ENCODE measurements at regions not wholly inside any gene's neighbourhood (a gene's known extent, or its start where the extent isn't known, plus 50 kb on each side); places are given as distances from the start of the nearest gene placed in this dataset.

GRCh38 chr10:65701168-65701776, 1224.6 kb upstream of the LRRTM3 start:
- no peak for ATAC-seq
- intact Hi-C loops (cut with micrococcal nuclease): no loop called here
- DNase-seq: no peak

DNA sequence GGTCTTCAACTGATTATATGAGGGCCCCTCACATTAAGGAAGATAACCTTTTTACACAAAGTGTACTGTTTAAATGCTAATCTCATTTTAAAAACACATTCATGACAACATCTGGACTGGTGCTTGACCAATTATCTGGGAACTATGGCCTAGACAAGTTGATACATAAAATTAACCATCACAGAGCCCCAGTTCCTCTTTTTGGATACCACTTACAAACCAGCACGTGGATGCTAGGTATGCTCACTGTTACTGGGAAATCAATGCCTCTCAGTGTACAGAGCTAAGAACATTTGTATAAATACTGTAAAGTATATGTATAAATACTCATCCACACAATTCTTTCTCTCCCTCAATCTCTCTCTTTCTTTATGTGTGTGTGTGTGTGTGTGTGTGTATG, 1217.8 kb upstream of the LRRTM3 start:
- no peak for DNase-seq
- intact Hi-C loops (cut with micrococcal nuclease): no loop called here
- no peak for ATAC-seq

- ATAC-seq: no peak
- intact Hi-C loops (cut with micrococcal nuclease): no loop called here
- no peak for DNase-seq
Measured at GRCh38 chr10:65710306-65710705, 1215.5 kb upstream of the LRRTM3 start.

- no peak for DNase-seq
- intact Hi-C loops (cut with micrococcal nuclease): no loop called here
- no peak for ATAC-seq
Measured at GRCh38 chr10:65719790-65720189, 1206.0 kb upstream of the LRRTM3 start.

- no peak for ATAC-seq
- DNase-seq: no peak
- intact Hi-C loops (cut with micrococcal nuclease): no loop called here
Measured at GRCh38 chr10:65720901-65721300, 1204.9 kb upstream of the LRRTM3 start.

DNA sequence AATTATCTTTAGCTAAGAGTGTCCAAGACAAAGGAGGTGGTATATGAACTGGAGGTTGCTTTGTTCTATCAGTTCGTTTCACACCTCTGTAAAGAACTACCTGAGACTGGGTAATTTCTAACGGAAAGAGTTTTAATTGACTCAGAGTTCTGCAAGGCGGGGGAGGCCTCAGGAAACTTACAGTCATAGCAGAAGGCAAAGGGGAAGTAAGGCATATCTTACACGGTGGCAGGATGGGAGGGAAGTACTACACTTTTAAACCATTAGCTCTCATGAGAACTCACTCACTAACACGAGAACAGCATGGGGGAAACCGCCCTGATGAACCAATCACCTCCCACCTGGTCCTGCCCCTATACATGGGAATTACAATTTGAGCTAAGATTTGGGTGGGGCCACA, 1202.3 kb upstream of the LRRTM3 start:
- DNase-seq: no peak
- intact Hi-C loops (cut with micrococcal nuclease): no loop called here
- ATAC-seq: no peak

- no peak for ATAC-seq
- no peak for DNase-seq
- intact Hi-C loops (cut with micrococcal nuclease): no loop called here
Measured at GRCh38 chr10:65735382-65735781, 1190.5 kb upstream of the LRRTM3 start.

GRCh38 chr10:65742906-65743305, 1182.9 kb upstream of the LRRTM3 start:
- intact Hi-C loops (cut with micrococcal nuclease): no loop called here
- ATAC-seq (no peak), DNase-seq (no peak)

DNA sequence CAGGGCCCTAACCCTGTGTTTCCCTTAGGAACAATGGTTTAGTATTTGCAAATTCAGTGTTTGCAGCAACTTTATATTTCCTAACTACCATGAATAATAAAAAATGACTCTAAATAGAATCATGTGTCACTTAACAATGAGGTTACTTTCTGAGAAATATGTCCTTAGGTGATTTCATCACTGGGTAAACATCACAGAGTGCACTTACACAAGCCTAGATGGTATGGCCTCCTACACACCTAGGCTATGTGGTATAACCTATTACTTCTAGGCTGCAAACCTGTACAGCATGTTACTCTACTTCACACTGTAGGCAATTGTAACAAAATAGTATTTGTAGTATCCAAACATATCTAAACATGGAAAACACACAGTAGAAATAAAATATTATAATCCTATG, 1174.6 kb upstream of the LRRTM3 start:
- DNase-seq: no peak
- ATAC-seq: no peak

DNA sequence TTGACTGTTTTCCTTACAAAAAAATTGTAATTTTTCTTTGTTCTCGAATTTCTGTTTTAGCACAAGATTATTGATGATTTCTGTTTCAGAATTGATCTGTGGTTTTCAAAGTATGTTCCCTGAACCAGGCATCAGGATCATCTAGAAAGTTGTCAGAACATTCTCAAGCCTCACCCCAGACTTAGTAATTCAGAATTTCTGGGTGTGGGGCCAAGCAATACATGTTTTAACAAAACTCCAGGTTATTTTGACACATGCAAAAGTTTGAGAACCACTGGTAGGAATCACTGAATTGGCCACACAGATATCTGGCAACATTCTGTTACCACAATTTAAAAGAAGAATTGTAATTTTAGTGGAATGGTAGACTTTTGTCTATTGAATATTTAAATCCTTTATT, 1173.9 kb upstream of the LRRTM3 start:
- intact Hi-C loops (cut with micrococcal nuclease): no loop called here
- DNase-seq (no peak), ATAC-seq (no peak)

More for the DNA sequence above, 1174.6 kb upstream of the LRRTM3 start:
- intact Hi-C loops (cut with micrococcal nuclease): no loop called here

DNA sequence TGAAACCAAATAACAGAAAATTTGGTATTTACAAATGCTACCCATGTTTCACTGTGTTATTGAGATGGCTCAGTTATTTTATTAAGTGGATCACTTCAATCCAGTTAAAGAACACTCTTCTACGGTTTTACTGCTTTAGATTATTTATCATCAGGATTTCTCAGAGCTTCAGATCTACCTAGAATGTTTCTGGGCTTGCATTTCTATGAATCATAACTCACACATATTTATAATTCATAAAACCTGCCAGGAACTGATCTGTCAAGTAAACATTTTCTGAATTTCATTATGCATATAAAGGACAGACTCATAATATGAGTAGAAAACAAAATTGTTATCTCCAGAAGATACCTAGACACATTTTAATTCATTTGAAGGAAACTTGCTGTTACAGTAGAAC, 1172.3 kb upstream of the LRRTM3 start:
- DNase-seq (no peak), ATAC-seq (no peak)
- intact Hi-C loops (cut with micrococcal nuclease): no loop called here

- intact Hi-C loops (cut with micrococcal nuclease): no loop called here
- no peak for ATAC-seq
- DNase-seq: no peak
Measured at GRCh38 chr10:65754112-65754511, 1171.7 kb upstream of the LRRTM3 start.

DNA sequence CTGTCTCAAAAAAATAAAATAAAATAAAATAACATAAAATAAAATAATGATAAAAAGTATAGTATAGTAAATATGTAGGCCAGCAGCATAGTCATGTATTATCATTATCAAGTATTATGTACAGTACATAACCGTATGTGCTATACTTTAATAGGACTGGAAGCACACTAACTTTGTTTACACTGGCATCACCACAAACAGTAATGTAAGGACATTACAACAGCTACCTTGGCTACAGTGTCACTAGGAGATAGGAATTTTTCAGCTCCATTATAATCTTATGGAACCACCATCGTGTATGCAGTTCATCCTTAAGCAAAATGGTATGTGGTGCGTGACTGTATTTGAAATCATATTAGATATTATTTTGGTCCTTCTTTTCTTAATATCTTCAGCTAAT, 1163.5 kb upstream of the LRRTM3 start:
- ATAC-seq: no peak
- intact Hi-C loops (cut with micrococcal nuclease): no loop called here

GRCh38 chr10:65765006-65765541, 1160.8 kb upstream of the LRRTM3 start:
- no peak for ATAC-seq
- intact Hi-C loops (cut with micrococcal nuclease): no loop called here

More for the DNA sequence above, 1163.5 kb upstream of the LRRTM3 start:
- no peak for DNase-seq

GRCh38 chr10:65769828-65770227, 1156.0 kb upstream of the LRRTM3 start:
- intact Hi-C loops (cut with micrococcal nuclease): no loop called here
- DNase-seq (no peak), ATAC-seq (no peak)

More at GRCh38 chr10:65765006-65765541, 1160.8 kb upstream of the LRRTM3 start:
- no peak for DNase-seq

GRCh38 chr10:65778753-65779152, 1147.1 kb upstream of the LRRTM3 start:
- DNase-seq: no peak
- intact Hi-C loops (cut with micrococcal nuclease): no loop called here
- ATAC-seq: no peak

GRCh38 chr10:65779985-65780384, 1145.9 kb upstream of the LRRTM3 start:
- DNase-seq (no peak), ATAC-seq (no peak)
- intact Hi-C loops (cut with micrococcal nuclease): no loop called here

GRCh38 chr10:65786279-65786678, 1139.6 kb upstream of the LRRTM3 start:
- ATAC-seq (no peak), DNase-seq (no peak)
- intact Hi-C loops (cut with micrococcal nuclease): no loop called here

DNA sequence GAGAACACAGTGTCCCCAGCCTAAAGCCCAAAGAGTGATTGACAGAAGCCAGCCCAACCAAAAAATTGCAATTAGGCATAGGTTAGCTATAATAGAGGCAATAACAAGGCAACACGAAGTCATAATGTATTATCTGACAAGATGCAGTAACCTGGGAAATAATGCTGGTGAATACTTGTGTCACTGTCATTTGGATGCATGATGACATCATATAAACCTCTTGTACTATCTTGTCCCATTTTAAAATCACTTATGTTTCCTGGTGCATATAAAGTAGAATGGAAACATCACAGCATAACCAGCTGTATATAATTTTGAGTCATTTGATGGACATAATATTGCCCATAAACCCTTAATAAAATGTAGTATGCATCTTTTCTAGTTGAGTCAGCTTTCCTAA, 1138.3 kb upstream of the LRRTM3 start:
- intact Hi-C loops (cut with micrococcal nuclease): no loop called here
- DNase-seq (no peak), ATAC-seq (no peak)

GRCh38 chr10:65788271-65788670, 1137.6 kb upstream of the LRRTM3 start:
- no peak for DNase-seq
- intact Hi-C loops (cut with micrococcal nuclease): no loop called here
- no peak for ATAC-seq

DNA sequence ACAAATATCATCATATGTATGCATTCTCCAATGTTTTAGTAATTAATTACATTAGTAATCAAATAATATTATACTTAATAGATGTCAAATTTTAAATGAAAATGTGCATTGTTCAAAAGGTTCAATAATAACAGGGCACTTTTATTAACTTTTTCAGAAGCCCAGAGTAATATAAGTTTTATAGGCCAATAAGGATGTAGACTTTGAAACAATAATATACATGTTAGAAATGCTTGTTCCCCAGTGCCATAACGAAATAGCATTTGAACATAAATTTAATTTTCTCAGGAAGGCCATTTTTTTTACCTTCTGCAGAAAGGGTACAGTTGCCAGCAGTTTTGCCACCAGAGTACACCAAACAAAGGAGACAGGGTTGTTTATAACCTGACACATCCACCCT, 1133.9 kb upstream of the LRRTM3 start:
- ATAC-seq (no peak), DNase-seq (no peak)
- intact Hi-C loops (cut with micrococcal nuclease): no loop called here

Data from left ventricle myocardium superior (tissue), 1 donor.